UCSD-AML1 (cell line): ENCODE measurements at regions not wholly inside any gene's neighbourhood (a gene's known extent, or its start where the extent isn't known, plus 50 kb on each side); places are given as distances from the start of the nearest gene placed in this dataset.

ENCODE experiments used
- DNase-seq: peaks from one replicate; lab custom pipeline; 2025; ENCODE audit not compliant: unreplicated experiment; lab: John Stamatoyannopoulos, UW

DNA sequence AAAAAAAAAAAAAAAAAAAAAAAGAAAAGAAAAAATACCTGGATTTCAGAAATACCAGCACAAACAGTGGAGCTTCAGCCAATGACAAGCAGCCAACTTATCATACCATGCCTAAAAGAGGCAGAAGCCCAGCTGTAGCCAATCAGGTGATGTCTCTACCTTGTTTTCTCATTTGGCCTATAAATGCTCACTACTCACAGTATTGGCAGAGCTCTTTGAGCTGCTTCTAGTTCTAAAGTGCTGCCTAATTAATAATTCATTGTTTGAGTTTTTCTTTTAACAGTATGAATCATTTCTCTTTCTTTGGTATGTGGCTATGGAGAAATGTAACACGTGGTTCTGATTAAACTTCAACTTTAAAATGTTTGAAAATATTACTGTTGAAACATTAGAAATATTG lies 188.8 kb upstream of the TECRL start:
- DNase-seq = no peak

DNA sequence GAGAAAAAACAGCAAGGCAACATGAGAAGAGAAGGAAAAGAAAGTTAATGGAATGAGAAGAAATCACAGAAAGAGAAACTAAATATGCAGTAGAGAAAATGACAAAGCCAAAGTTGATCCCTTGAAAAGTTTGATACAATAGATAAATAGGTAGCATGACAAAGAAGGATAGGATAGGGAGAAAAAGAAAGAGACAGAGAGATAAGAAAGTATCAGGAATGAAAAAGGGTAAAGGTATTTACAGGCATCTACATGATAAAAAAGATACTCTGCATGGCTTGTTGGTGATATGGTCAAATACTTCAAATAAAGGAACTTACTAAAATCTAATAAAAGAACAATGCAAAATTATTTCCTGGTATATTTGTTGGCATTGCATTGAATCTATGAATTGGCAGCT lies 185.5 kb upstream of the TECRL start:
- DNase-seq = no peak

DNA sequence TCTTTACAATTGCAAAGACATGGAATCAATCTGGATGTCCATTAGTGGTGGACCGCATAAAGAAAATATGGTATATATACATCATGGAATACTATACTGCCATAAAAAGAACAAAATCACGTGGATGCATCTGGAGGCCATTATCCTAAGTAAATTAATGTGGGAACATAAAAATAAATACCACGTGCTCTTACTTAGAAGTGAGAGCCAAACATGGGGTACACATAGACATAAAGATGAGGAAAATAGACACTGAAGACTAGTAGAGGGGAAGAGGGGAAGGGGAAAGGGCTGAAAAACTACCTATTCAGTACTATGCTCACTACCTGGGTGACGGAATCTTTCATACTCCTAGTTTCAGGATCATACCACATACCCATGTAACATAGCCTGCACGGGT lies 179.3 kb upstream of the TECRL start:
- no peak for DNase-seq

DNA sequence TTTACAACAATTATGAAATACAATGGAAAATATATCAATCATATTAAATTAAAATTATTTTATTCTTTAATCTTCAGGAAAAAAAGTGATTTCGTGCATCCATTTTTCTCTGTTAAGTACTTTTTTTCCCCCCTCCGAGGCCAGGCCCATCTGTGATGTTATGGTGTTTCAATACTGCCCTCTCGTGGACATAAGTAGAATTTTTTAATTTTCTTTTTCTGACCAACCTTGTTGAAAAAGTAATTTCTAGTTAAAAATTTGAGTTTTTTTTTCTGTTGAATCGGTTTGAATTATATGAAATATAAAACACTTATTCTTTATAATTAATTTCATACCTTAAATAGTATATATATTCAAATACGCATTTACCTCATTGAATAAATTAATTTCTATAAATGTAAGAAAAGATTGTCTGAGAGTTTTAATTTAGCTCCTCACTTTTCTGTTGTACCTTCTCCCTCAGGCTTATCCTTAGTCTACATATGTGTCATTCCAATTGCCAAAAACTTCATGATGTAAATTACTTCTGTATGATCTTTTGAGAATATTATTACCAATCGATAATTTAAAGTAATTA lies 175.8 kb upstream of the TECRL start:
- DNase-seq = peak; percentile 6

DNA sequence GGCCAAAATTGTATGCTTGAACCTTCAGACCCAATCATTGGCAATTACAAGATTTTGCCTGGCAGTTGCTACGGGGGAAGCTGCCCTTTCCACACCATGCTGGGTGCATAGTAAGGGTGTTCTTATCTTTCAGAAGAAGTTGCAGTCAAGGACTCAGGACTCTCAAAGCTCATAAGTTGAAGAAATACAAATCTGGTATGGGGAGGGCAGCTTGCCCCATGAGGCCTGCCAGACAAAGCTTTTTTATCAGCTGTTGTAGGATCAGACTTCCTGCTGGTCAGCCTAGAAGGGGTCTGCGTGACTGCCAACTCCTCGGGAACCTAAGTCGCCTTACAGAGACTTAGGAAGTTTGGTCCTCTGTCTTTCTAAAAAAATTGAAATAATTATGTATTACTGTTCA lies 174.9 kb upstream of the TECRL start:
- DNase-seq = no peak

DNA sequence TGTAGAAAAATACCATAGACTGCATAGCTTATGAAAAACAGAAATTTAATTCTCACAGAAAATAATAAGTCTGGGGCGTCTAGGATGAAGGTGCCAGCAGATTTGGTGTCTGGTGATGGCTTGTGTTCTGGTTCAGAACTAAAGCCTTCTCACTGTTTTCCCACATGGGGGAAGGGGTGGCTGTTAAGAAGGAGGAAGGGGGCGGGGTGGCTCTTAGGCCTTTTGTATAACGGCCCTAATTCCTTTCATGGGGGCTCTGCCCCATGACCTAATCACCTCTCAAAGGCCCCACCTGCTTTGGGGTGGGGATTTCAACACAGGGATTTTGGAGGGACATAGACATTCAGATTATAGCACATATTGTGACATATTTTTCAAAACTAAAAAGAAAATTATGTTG lies 173.2 kb upstream of the TECRL start:
- no peak for DNase-seq

DNA sequence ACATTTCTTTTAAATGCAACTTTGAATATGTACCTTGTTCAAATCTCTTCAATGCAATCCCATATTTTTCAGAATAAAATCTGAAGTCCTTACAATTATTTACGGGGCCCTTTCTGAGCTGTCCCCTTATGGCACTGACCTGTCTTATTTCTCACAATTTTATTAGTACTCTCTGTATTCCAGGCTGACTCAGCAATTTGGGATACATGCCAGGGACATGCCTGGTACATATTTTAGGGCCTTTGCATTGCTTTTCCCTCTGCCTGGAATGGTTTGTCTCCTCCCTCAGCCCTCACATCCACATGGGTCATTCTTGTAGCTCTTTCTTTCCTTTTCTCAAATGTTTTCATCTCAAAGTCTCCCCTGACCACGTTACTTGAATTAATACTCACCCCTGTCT lies 172.2 kb upstream of the TECRL start:
- DNase-seq = no peak

DNA sequence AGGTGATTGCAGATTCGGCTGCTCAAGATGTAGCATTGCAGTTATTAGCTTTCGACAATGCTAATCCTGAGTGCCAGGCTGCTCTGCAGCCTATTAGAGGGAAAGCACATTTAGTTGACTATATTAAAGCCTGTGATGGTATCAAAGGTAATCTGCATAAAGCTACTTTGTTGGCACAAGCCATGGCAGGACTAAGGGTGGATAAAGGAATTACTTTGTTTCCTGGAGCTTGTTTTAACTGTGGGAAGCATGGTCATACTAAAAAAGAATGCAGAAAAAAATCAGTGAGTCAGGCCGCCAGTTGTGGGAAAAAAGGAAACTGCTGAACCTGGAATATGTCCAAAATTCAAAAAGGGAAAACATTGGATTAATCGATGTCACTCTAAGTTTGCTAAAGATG lies 154.9 kb upstream of the TECRL start:
- DNase-seq = no peak

DNA sequence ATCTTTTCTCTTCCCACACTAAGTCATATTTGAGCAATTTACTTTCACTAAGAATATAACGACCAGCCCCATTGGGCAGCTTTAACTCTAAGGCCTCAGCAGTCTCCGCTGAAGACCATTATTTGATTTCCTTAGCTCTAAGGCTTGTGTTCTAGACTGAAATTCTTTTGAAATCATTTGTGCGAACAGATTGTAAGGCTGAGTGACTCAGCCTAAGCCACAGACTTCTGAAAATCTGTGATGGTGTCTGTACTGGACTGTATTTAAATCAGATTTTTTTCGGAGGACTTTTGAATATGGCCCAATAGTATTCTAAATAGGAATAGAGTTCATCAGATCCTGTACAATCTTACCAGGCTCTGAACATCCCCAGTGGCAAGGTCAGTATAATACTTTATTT lies 150.3 kb upstream of the TECRL start:
- no peak for DNase-seq

DNA sequence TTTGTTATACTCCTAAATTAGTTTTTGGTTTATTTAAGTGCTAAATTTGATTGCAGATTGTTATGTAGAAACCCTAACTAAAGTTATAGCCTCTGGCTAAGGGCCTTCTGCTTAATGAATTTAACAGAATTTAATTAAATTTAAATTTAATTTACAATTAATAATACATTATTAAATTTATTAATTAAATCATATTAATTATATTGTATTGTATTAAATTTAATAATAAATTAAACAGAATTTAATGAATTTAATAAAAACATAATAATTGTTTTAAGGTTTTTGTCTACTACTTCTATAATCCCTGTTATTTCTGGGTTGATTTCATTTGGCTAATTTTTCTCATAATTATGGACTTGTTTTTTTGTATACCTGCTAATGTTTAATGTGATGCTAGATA lies 141.9 kb upstream of the TECRL start:
- no peak for DNase-seq

DNA sequence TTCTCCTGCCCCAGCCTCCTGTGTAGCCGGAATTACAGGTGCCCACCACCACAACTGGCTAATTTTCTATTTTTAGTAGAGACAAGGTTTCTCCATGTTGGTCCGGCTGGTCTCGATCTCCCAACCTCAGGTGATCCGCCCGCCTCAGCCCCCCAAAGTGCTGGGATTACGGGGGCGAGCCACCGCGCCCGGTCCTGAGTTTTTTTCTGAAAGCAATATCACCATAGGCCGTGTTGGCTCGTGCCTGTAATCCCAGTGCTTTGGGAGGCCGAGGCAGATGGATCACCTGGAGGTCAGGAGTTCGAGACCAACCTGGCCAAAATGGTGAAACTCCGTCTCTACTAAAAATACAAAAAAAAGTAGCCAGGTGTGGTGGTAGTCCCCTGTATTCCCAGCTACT lies 136.3 kb upstream of the TECRL start:
- DNase-seq = no peak

DNA sequence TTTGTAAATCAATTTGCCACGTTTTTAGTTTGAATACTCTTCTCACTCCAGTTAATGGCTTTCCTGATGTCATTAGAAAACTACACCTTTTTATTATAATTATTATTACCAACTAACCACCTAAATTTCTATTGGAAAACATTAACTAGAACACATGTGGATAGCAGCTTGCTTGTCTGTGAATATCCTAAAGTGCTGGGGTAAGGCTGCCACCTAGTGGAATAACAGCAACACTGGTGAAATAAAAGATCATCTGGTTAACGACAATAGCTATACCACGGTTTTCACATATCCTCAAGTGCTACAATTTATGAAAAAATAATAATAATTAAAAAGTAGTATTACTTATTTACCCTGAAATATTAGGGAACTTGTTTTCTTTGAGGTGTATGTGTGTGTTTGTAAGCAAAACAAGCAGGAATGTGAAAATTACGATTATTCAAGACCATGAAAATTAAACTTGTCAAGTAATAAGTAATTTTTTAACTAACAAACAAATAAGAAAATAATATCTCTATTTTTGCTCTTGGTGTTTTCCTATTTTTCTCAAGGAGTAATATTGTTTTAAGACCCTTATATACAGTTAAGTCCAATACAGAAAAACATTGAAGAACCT lies 130.1 kb upstream of the TECRL start:
- DNase-seq = peak; percentile 3

DNA sequence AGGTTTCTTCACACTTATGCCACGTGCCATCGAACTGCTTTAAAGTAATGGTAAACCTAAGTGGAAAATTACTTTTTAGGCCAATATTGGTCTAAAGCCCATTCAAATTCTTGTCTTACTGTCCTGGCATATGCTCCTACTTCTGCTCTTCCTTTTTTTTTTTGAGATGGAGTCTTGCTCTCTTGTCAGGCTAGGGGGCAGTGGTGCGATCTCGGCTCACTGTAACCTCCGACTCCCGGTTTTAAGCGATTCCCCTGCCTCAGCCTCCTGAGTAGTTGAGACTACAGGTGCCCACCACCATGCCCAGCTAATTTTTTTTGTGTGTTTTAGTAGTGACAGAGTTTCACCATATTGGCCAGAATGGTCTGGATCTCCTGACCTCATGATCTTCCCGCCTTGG lies 129.0 kb upstream of the TECRL start:
- peak; percentile 5 for DNase-seq

DNA sequence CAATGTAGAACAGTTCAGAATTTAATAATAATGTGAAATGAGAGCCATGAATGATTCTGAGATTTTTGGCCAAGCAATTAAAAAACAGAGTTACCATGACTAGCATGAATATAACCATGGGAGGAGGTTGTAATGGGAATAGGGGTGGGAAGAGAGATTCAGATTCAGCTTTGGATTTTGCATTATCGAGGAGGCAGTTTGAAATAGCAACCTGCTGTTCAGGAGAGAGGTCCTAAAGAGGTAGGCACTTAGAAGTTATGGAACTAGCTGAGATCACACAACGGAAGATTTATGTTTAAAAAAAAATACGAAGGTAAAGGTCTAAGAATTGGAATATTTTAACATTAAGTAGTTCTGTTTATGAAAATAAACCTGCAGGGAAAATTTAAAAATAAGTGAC lies 124.4 kb upstream of the TECRL start:
- DNase-seq = no peak

DNA sequence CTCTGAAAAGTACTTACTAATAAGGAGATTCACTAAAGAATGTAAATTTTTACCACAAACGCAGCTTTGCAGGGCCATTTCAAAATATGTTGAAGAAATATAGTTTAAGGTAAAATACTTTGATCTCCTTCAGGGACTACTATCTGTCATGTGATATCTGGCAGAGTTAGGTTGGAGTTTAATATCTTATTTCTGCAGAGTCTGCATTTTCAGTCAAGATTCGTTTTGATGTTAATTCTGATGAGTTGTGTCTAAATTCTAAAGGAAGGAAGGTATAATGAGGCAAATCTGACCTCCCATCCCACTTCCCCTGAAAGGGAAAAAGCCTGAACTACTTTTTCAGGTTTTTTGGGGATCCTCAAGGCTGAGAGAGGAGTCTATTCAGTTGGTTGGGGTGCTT lies 123.9 kb upstream of the TECRL start:
- no peak for DNase-seq

DNA sequence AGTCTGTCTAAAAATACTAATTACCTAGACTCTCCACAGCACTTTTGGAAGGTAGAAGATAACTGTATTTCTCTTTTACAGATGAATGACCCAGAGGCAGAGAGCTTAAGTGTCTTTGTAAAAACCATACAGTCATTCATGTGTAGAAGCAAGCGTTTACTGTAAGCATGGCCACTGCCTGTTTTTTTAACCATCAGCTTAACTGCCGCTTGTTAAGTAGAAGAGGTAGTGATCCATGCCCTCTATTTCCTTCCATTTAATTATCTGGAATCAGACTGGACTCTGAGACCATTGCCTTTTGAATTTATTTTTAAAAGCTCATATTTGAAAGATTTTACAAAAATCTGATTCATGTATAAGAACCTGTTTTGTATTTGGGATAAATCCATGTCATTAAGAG lies 111.2 kb upstream of the TECRL start:
- no peak for DNase-seq

DNA sequence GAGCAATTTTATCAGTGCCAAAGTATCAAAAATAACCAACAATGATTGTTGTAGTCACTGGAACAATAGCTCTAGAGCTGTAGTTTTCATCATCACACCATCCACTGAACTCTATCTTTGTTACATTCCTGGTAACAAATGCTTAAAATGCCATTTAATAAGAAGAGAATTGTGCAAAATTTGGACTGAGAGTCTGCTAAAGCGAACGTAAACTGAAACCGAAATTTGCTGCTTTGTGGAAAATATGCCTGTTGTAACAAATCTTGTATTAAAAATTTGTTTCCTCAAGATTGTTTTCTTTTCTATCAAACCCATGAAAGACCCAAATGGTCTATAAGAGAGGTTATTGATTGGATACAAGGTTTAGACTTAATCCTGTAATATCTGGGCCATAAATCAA lies 109.3 kb upstream of the TECRL start:
- no peak for DNase-seq

DNA sequence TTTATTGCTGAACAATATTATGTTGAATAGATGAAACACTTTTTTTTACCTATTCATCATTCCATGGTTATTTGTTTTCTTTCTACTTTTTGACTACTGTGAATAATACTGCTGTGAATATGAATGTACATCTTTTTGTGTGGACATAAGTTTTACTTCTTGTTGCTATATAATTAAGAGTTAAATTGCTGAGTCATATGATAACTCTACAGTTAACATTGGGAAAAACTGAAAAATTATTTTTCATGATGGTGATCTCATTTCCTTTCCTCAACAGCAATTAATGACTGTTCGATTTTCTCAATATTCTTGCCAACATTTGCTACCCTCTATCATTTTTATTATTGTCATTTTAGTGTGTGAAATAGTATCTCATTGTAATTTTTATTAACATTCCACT lies 106.9 kb upstream of the TECRL start:
- no peak for DNase-seq

DNA sequence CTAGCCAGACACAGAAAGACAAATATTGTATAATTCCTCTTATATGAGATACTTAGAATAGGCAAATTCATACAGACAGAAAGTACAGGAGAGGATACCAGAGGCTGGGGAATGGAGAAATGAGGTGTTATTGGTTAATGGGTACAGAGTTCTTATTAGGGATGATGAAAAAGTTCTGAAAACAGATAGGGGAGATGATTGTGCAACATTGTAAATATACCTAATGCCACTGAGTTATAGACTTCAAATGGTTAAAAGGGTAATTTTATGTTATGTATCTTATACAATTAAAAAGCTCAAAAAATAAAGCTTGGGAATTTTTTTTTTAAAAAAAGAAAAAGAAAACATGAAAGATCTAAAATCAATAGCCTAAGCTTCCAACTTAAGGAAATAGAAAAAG lies 98.8 kb upstream of the TECRL start:
- DNase-seq = no peak

DNA sequence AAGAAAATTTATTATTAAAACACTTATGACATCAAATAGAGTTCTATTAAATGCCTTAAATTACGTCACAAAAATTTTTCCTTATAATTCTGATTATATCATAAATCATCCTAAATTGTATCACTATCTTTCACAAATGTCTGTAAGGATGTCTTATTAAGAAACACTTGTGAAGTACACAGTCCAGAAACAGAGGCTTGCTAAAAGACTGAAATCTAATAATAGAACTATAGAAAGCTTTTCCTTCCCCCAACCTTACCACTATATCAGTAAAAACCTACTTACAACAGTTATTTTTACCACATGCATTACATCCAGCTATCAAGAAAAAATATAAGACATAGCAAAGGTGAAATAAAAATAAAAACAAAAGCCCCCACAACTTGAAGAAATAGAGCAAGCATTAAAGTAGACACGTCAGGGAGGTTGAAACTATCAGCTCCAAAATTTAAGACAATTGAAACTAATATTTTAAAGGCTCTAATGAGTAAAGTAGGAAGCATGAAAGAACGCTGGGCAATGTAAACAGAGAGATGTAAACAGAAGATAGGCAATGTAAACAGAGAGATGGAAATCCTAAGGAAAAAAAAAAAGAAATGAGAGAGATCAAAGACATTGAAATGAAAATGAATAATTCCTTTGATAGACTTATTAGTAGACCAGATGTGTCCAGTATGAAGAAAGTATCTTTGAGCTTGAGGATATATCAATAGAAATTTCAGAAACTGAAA lies 94.9 kb upstream of the TECRL start:
- DNase-seq = no peak

DNA sequence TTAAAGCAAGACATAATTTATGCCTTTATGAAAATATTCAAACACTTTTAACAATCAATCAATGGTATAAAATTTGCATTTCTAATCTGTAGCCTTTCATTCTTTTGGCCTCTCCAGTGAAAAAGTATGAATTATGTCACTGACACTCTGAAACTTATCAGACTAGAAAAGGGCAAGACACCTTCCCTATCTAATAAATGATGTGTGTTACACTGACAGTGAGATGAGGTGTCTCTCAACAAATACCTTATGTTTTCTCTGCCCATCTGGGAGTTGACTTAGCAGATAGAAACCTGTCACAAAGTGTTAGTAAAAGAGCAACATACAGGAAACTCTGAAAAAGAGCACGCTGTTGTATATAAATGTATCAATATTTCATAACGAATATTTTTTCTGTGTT lies 94.2 kb upstream of the TECRL start:
- no peak for DNase-seq

DNA sequence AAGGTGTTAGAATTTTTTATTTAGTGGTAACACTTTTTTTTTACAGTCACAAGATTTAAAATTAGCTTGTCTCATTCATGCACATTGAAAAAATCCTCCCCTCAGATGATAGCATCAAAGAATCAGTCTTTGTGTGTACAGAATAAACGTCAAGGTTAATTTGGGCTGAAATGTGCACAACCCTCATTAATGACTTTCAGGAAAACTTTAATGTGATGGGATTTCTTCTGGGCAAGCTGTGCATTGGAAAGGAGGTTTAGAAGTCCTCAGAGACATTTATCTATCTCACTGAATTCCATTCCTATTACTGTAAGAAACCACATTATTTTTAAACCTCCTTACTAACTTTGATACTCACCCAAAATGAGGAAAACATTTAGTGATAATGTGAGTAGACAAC lies 88.2 kb upstream of the TECRL start:
- no peak for DNase-seq

DNA sequence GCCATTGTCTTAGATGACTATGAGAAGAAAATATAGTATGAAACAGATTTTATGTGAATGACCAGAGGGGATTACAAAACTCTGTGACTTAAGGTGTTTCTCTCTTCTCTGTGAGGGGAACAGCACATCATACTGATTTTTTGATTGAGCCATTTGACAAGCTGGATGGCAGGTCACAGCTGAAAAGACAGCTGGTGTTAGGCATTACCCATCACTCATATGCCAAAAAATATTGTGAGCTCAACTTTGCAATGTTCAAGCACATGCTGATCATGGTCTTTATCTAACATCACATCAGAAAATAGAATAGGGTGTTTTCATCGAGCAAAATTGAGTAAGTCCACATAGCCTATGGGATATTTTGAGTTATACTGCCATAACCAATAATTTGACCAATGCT lies 86.7 kb upstream of the TECRL start:
- no peak for DNase-seq
